Neural cell (in vitro differentiated cells): ENCODE measurements at regions not wholly inside any gene's neighbourhood (a gene's known extent, or its start where the extent isn't known, plus 50 kb on each side); places are given as distances from the start of the nearest gene placed in this dataset.

Source experiments
- H2AFZ ChIP-seq: fragments of 200-600, 300-800 bp; sonication (generic), shearing (Covaris generic); 2 replicates; pipeline ENCODE4 v1.6.0; 2014; ENCODE audit warnings: low read depth, mild to moderate bottlenecking, antibody characterized with exemption, low read length, moderate library complexity
- H3F3A ChIP-seq: fragments of 200-600 bp; shearing (Covaris generic); 2 replicates; pipeline ENCODE4 v1.6.1; 2016; ENCODE audit warnings: mild to moderate bottlenecking, moderate library complexity, mixed read lengths, antibody characterized with exemption, low read length; ENCODE audit not compliant: insufficient read depth, poor library complexity, severe bottlenecking
- H3K27ac ChIP-seq: fragments of 200-600, 300-800 bp; sonication (generic), shearing (Covaris generic); 2 replicates; pipeline ENCODE4 v1.5.1; 2014; ENCODE audit warnings: mild to moderate bottlenecking, low read length, moderate library complexity
- H3K27me3 ChIP-seq: fragments of 300-800, 200-600 bp; sonication (generic), shearing (Covaris generic); 2 replicates; pipeline ENCODE4 v1.6.0; 2014; ENCODE audit warnings: mild to moderate bottlenecking, low read depth, low read length, moderate library complexity; ENCODE audit not compliant: insufficient read depth
- H3K36me3 ChIP-seq: fragments of 300-800, 200-600 bp; sonication (generic), shearing (Covaris generic); 2 replicates; pipeline ENCODE4 v1.5.1; 2014; ENCODE audit warnings: mild to moderate bottlenecking, antibody characterized with exemption, low read length, moderate library complexity; ENCODE audit not compliant: insufficient read depth
- H3K4me2 ChIP-seq: fragments of 300-800, 200-600 bp; sonication (generic), shearing (Covaris generic); 2 replicates; pipeline ENCODE4 v1.6.0; 2014; ENCODE audit warnings: mild to moderate bottlenecking, low read length
- H3K4me3 ChIP-seq: fragments of 300-800, 200-600 bp; sonication (generic), shearing (Covaris generic); 2 replicates; pipeline ENCODE4 v1.5.1; 2014; ENCODE audit warnings: mild to moderate bottlenecking, low read length, moderate library complexity
- H3K79me2 ChIP-seq: fragments of 200-600 bp; shearing (Covaris generic); replicated peaks from 2 replicates; pipeline ENCODE4 v1.6.0; 2014; ENCODE audit warnings: mild to moderate bottlenecking, low read length, moderate library complexity; ENCODE audit not compliant: insufficient read depth
- H3K9ac ChIP-seq: fragments of 300-800, 200-600 bp; sonication (generic), shearing (Covaris generic); 2 replicates; pipeline ENCODE4 v1.6.1; 2016; ENCODE audit warnings: mild to moderate bottlenecking, low read length, mixed read lengths
- H3K9me2 ChIP-seq: fragments of 200-600 bp; shearing (Covaris generic); 2 replicates; pipeline ENCODE4 v1.6.1; 2016; ENCODE audit warnings: mild to moderate bottlenecking, low read length, mixed read lengths; ENCODE audit not compliant: insufficient read depth
- H3K9me3 ChIP-seq: fragments of 200-600, 300-800 bp; sonication (generic), shearing (Covaris generic); 2 replicates; pipeline ENCODE4 v1.6.1; 2016; ENCODE audit warnings: mild to moderate bottlenecking, mixed run types, low read length, moderate library complexity, mixed read lengths
- H4K20me1 ChIP-seq: fragments of 200-600 bp; shearing (Covaris generic); 2 replicates; pipeline ENCODE4 v1.6.1; 2016; ENCODE audit warnings: mild to moderate bottlenecking, mixed run types; ENCODE audit not compliant: insufficient read depth
- CTCF ChIP-seq: fragments of 450-650 bp; IDR thresholded peaks from 2 replicates; pipeline ENCODE4 v1.5.1; 2014; ENCODE audit warnings: antibody characterized with exemption, mild to moderate bottlenecking, moderate library complexity; ENCODE audit not compliant: poor library complexity, severe bottlenecking
- EP300 ChIP-seq: fragments of 450-650 bp; conservative IDR thresholded peaks from 2 replicates; pipeline ENCODE4 v1.6.1; 2014; ENCODE audit warnings: antibody characterized with exemption, mild to moderate bottlenecking, moderate library complexity; ENCODE audit not compliant: poor library complexity, severe bottlenecking
- EZH2 ChIP-seq: fragments of 200-600, 300-800 bp; shearing (Covaris generic), sonication (generic); IDR thresholded peaks from 2 replicates; pipeline ENCODE4 v1.6.1; 2014; ENCODE audit warnings: antibody characterized with exemption, low read length, borderline replicate concordance, mild to moderate bottlenecking; ENCODE audit not compliant: insufficient read depth, poor library complexity, severe bottlenecking
- MXI1 ChIP-seq: fragments of 450-650 bp; conservative IDR thresholded peaks from 2 replicates; pipeline ENCODE4 v1.6.1; 2014; ENCODE audit warnings: antibody characterized with exemption, mild to moderate bottlenecking; ENCODE audit not compliant: poor library complexity, severe bottlenecking
- POLR2AphosphoS5 ChIP-seq: IDR thresholded peaks from 2 replicates; pipeline ENCODE4 v1.6.1; 2012
- RAD21 ChIP-seq: fragments of 450-650 bp; conservative IDR thresholded peaks from 2 replicates; pipeline ENCODE4 v1.6.1; 2014; ENCODE audit warnings: antibody characterized with exemption, mild to moderate bottlenecking, moderate library complexity
- SMC3 ChIP-seq: fragments of 450-650 bp; conservative IDR thresholded peaks from 2 replicates; pipeline ENCODE4 v1.6.1; 2014; ENCODE audit warnings: antibody characterized with exemption, mild to moderate bottlenecking, moderate library complexity; ENCODE audit not compliant: poor library complexity
- TAF1 ChIP-seq: IDR thresholded peaks from 2 replicates; pipeline ENCODE4 v1.6.1; 2012; ENCODE audit warnings: low read depth
- TF ChIP-seq, protein P1 (sequence below): IDR thresholded peaks from 2 replicates; pipeline ENCODE4 v1.6.1; 2012; ENCODE audit warnings: borderline replicate concordance

GRCh38 chr6:68527691-68528090 is 107.4 kb upstream of the ADGRB3 start:
- no peak for TF ChIP-seq RAD21
- no peak for TF ChIP-seq EZH2
- TF ChIP-seq SMC3, result no peak
- TF ChIP-seq CTCF, result no peak
- no peak for TF ChIP-seq POLR2AphosphoS5
- TF ChIP-seq, protein P1, sequence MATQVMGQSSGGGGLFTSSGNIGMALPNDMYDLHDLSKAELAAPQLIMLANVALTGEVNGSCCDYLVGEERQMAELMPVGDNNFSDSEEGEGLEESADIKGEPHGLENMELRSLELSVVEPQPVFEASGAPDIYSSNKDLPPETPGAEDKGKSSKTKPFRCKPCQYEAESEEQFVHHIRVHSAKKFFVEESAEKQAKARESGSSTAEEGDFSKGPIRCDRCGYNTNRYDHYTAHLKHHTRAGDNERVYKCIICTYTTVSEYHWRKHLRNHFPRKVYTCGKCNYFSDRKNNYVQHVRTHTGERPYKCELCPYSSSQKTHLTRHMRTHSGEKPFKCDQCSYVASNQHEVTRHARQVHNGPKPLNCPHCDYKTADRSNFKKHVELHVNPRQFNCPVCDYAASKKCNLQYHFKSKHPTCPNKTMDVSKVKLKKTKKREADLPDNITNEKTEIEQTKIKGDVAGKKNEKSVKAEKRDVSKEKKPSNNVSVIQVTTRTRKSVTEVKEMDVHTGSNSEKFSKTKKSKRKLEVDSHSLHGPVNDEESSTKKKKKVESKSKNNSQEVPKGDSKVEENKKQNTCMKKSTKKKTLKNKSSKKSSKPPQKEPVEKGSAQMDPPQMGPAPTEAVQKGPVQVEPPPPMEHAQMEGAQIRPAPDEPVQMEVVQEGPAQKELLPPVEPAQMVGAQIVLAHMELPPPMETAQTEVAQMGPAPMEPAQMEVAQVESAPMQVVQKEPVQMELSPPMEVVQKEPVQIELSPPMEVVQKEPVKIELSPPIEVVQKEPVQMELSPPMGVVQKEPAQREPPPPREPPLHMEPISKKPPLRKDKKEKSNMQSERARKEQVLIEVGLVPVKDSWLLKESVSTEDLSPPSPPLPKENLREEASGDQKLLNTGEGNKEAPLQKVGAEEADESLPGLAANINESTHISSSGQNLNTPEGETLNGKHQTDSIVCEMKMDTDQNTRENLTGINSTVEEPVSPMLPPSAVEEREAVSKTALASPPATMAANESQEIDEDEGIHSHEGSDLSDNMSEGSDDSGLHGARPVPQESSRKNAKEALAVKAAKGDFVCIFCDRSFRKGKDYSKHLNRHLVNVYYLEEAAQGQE, result no peak
- TF ChIP-seq EP300, result no peak
- no peak for TF ChIP-seq MXI1
- TF ChIP-seq TAF1, result no peak
- no peak overlapping the region for H3K27ac ChIP-seq
- no peaks in the 10 kb centered on the region for H3K36me3 ChIP-seq
- H3K27me3 ChIP-seq, result no peaks in the 10 kb centered on the region
- H3K9me2 ChIP-seq, result no peaks in the 10 kb centered on the region
- H3K4me2 ChIP-seq, result no peak overlapping the region
- H2AFZ ChIP-seq, result no peak overlapping the region
- no peaks in the 10 kb centered on the region for H3K9me3 ChIP-seq
- H3K9ac ChIP-seq, result no peak overlapping the region
- H3K4me3 ChIP-seq, result no peak overlapping the region
- no peaks in the 10 kb centered on the region for H3F3A ChIP-seq
- H3K79me2 ChIP-seq, result no peaks in the 10 kb centered on the region
- no peaks in the 10 kb centered on the region for H4K20me1 ChIP-seq

- Histone ChIP-seq H3K36me3 (no peaks in the 10 kb centered on the region), H4K20me1 (no peaks in the 10 kb centered on the region), H3F3A (no peaks in the 10 kb centered on the region), H3K27ac (no peak overlapping the region), H3K9ac (no peak overlapping the region), H3K9me2 (no peaks in the 10 kb centered on the region), H3K4me2 (no peak overlapping the region), H2AFZ (no peak overlapping the region), H3K4me3 (no peak overlapping the region), H3K9me3 (no peaks in the 10 kb centered on the region), H3K79me2 (no peaks in the 10 kb centered on the region), H3K27me3 (no peaks in the 10 kb centered on the region)
- TF ChIP-seq RAD21 (no peak), TAF1 (no peak), EZH2 (no peak), POLR2AphosphoS5 (no peak), CTCF (no peak), MXI1 (no peak), EP300 (no peak), SMC3 (no peak)
- TF ChIP-seq, protein P1, result no peak
Observed at GRCh38 chr6:68506911-68507310, 128.2 kb upstream of the ADGRB3 start.
